ENCODE measurements at regions not wholly inside any gene's neighbourhood (a gene's known extent, or its start where the extent isn't known, plus 50 kb on each side); places are given as distances from the start of the nearest gene placed in this dataset.

DNA sequence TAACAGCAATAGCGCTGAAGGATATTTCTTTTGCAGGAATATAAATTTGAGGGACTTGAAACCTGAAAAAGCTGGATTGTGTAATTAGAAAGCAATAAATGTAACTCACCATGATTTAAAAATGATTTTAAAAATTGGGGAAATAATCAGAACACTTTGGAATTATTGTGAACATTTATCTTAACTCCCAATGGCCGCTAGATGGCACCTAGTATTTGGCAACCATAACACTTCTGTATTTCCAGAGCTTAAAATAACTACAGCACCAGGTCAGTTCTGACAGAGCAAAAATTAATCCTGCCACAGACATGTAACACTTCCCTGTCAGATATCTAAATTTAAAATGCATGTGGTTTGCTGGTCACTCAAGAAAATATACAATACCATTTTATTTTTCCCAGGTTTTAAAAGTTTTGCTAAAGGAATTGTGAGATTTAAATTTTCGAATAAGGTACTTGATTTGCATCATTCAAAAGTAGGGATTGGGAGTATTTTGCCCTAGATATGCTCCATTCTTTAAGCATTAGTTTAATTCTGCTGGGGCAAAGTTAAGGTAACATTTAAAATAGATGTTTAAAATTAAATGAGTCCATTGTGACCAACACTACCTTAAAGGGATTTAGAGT lies 144.5 kb downstream of the PPP1R3A start:
- no peaks in the 10 kb centered on the region for H3K9me3 ChIP-seq
- TF ChIP-seq, protein P1, sequence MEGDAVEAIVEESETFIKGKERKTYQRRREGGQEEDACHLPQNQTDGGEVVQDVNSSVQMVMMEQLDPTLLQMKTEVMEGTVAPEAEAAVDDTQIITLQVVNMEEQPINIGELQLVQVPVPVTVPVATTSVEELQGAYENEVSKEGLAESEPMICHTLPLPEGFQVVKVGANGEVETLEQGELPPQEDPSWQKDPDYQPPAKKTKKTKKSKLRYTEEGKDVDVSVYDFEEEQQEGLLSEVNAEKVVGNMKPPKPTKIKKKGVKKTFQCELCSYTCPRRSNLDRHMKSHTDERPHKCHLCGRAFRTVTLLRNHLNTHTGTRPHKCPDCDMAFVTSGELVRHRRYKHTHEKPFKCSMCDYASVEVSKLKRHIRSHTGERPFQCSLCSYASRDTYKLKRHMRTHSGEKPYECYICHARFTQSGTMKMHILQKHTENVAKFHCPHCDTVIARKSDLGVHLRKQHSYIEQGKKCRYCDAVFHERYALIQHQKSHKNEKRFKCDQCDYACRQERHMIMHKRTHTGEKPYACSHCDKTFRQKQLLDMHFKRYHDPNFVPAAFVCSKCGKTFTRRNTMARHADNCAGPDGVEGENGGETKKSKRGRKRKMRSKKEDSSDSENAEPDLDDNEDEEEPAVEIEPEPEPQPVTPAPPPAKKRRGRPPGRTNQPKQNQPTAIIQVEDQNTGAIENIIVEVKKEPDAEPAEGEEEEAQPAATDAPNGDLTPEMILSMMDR (IDR thresholded peaks at IDR 0.05): peak in 2 of 3 donors; percentile 27 to 28
- TF ChIP-seq POLR2AphosphoS5 (IDR thresholded peaks at IDR 0.05): no peak
- no peak overlapping the region for H3K4me3 ChIP-seq
- H3K27me3 ChIP-seq: no peaks in the 10 kb centered on the region
- H3K36me3 ChIP-seq: no peaks in the 10 kb centered on the region
- intact Hi-C loops (cut with DNase I; ENCODE audit: low total_unique reads): no loop called here
- H3K27ac ChIP-seq: no peak overlapping the region
- DNase-seq (ENCODE audit: low spot score in 2 of 2): no peak
- H3K4me1 ChIP-seq: no peaks in the 10 kb centered on the region

DNA sequence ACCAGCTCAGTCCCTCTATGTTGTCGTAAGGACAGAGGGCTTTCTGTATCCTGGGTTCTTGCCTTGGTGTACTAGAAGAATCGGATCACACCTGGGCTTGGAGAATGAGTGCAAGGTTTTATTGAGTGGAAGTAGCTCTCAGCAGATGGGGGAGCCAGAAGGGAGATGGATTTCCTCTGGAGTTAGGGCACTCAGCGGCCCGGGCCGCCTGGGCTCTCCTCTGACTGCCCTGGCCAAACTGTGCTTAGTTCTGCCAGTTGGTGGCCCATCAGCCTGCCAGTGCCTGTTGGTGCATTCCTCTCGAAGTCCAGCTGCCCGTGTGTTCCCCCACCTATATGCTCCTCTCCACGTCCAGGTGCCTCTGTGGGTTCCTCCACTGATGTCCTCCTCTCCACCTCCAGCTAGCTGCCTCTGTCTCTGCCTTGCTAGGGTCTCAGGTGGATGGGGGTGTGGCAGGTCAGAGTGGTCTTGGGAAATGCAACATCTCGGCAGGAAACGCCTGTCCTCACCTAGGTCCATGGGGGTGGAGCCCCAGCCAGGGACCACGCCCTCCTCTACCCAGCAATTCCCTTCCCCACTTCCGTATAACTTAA lies 148.6 kb downstream of the PPP1R3A start:
- H3K27ac ChIP-seq: no peak overlapping the region
- H3K27me3 ChIP-seq: no peaks in the 10 kb centered on the region
- no peaks in the 10 kb centered on the region for H3K9me3 ChIP-seq
- no peak overlapping the region for H3K4me3 ChIP-seq
- intact Hi-C loops (cut with DNase I; ENCODE audit: low total_unique reads): no loop called here
- no peak for DNase-seq (ENCODE audit: low spot score in 2 of 2)
- no peaks in the 10 kb centered on the region for H3K4me1 ChIP-seq
- no peaks in the 10 kb centered on the region for H3K36me3 ChIP-seq
- no peak for TF ChIP-seq POLR2AphosphoS5 (IDR thresholded peaks at IDR 0.05)
- TF ChIP-seq POLR2A (IDR thresholded peaks at IDR 0.05): no peak
- TF ChIP-seq, protein P1 (IDR thresholded peaks at IDR 0.05): no peak

DNA sequence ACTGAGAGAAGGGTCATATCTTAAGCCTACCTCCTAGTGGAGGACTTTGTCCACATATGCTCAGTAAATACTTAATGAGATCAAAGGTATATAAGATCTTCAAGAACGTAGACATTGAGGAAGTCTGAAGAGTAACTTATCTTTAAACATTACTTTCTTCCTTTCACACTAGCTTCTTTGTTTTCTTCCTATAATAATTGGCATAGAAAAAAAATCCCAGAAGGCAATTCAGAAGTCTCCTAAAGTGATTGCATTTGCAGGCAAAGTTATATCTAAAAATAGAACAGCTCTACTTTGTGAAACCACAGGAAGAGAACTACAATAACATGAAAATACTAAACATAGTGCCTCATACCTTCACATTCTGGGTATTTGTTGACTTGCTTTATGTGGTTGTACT lies 150.4 kb downstream of the PPP1R3A start:
- Histone ChIP-seq H3K27ac (no peak overlapping the region), H3K4me3 (no peak overlapping the region), H3K9me3 (no peaks in the 10 kb centered on the region), H3K27me3 (no peaks in the 10 kb centered on the region), H3K36me3 (no peaks in the 10 kb centered on the region), H3K4me1 (no peaks in the 10 kb centered on the region)
- no peak for DNase-seq (ENCODE audit: low spot score in 2 of 2)
- TF ChIP-seq POLR2AphosphoS5 (IDR thresholded peaks at IDR 0.05): no peak
- no peak for TF ChIP-seq POLR2A (IDR thresholded peaks at IDR 0.05)
- TF ChIP-seq, protein P1 (IDR thresholded peaks at IDR 0.05): no peak
- intact Hi-C loops (cut with DNase I; ENCODE audit: low total_unique reads): no loop called here

DNA sequence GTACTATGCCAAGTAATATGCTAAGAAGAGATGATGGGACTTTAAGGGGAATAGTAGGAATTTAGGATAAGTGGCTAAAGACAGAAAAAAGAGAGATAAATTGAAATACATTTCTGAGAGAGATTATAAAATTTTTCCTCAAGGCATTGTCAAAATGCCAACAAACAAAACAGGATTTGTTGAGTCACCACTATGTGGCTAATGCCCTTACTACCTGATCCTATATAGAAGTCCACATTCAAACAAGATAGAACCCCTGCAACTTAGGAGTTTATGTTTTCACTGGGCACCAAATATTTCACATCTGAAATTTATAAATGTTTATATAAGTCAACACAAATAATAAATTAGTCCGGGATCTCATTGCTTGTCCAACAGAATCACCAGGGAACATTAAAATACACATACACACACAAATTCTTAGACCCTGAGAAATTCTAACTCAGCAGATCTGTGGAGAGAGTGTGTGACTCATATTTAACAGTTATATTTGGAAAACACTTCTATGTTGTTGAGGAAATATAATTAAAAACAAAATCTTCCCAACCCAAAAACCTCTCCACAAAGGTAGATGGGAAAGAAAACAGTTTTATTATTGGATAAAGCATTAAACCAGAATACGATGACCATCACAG lies 154.3 kb downstream of the PPP1R3A start:
- Histone ChIP-seq H3K27ac (no peak overlapping the region), H3K4me3 (no peak overlapping the region), H3K36me3 (no peaks in the 10 kb centered on the region), H3K4me1 (no peaks in the 10 kb centered on the region), H3K9me3 (no peaks in the 10 kb centered on the region), H3K27me3 (no peaks in the 10 kb centered on the region)
- intact Hi-C loops (cut with DNase I; ENCODE audit: low total_unique reads): no loop called here
- TF ChIP-seq POLR2A (IDR thresholded peaks at IDR 0.05): no peak
- TF ChIP-seq, protein P1 (IDR thresholded peaks at IDR 0.05): no peak
- TF ChIP-seq POLR2AphosphoS5 (IDR thresholded peaks at IDR 0.05): no peak
- DNase-seq (ENCODE audit: low spot score in 2 of 2): no peak

DNA sequence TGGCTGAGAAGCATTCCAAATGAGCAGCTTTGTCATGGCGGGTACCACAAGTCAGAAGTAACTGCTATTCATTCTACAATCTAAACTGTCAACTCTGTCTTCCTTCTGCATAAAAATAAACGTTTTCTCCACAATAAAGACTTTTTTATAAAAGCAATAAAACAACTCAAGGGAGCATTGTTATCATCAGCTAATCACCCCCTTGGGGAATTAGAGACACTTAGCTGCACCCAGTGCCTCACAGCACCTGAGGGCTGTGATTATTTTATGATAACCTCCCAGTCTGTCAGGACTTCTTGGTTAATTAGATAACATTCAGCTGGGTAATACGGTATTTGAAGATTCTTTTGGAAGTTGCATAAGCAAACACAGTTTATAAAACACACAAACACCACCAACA lies 155.6 kb downstream of the PPP1R3A start:
- TF ChIP-seq, protein P1 (IDR thresholded peaks at IDR 0.05): no peak
- no peak for TF ChIP-seq POLR2AphosphoS5 (IDR thresholded peaks at IDR 0.05)
- intact Hi-C loops (cut with DNase I; ENCODE audit: low total_unique reads): no loop called here
- no peak for DNase-seq (ENCODE audit: low spot score in 2 of 2)
- H3K4me3 ChIP-seq: no peak overlapping the region
- H3K4me1 ChIP-seq: no peaks in the 10 kb centered on the region
- H3K36me3 ChIP-seq: no peaks in the 10 kb centered on the region
- H3K27me3 ChIP-seq: no peaks in the 10 kb centered on the region
- H3K9me3 ChIP-seq: no peaks in the 10 kb centered on the region
- no peak overlapping the region for H3K27ac ChIP-seq

All from breast epithelium (tissue), 4 donors.